ENCODE measurements at regions not wholly inside any gene's neighbourhood (a gene's known extent, or its start where the extent isn't known, plus 50 kb on each side); places are given as distances from the start of the nearest gene placed in this dataset.
"Not testable (repeated sequence)": the region's sequence is repeated elsewhere in the genome, so short reads cannot be mapped to it uniquely, and the experiment has no call there.

DNA sequence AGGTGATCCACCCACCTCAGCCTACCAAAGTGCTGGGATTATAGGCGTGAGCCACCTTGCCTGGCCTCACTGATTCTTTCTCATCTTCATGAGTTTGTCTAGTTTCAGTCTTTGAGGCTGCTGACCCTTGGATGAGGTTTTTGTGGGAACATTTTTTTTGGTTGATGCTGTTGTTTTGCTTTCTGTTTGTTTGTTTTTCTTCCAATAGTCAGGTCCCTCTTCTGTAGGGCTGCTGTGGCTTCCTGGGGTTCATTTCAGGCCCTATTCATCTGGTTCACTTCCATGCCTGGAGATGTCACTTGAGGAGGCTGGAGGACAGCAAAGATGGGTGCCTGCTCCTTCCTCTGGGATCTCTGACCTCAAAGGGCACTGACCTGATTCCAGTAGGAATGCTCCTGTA is 68.1 kb upstream of the AHI1 start:
- TF ChIP-seq ZNF394 (tag by site-specific recombination; IDR thresholded peaks at IDR 0.05; ENCODE audit: borderline replicate concordance); ZNF529 (tag by site-specific recombination; IDR thresholded peaks at IDR 0.05; ENCODE audit: insufficient replicate concordance); ZNF768 (tag by site-specific recombination; IDR thresholded peaks at IDR 0.05); KLF10 (tag by site-specific recombination; IDR thresholded peaks at IDR 0.05); HOXD13 (CRISPR knock-in tag; IDR thresholded peaks at IDR 0.05; ENCODE audit: borderline replicate concordance); ZNF114 (tag by site-specific recombination; IDR thresholded peaks at IDR 0.05); ZNF248 (tag by site-specific recombination; IDR thresholded peaks at IDR 0.05); PRDM1 (tag by site-specific recombination; IDR thresholded peaks at IDR 0.05): not testable (repeated sequence)
- TF ChIP-seq, protein P1, sequence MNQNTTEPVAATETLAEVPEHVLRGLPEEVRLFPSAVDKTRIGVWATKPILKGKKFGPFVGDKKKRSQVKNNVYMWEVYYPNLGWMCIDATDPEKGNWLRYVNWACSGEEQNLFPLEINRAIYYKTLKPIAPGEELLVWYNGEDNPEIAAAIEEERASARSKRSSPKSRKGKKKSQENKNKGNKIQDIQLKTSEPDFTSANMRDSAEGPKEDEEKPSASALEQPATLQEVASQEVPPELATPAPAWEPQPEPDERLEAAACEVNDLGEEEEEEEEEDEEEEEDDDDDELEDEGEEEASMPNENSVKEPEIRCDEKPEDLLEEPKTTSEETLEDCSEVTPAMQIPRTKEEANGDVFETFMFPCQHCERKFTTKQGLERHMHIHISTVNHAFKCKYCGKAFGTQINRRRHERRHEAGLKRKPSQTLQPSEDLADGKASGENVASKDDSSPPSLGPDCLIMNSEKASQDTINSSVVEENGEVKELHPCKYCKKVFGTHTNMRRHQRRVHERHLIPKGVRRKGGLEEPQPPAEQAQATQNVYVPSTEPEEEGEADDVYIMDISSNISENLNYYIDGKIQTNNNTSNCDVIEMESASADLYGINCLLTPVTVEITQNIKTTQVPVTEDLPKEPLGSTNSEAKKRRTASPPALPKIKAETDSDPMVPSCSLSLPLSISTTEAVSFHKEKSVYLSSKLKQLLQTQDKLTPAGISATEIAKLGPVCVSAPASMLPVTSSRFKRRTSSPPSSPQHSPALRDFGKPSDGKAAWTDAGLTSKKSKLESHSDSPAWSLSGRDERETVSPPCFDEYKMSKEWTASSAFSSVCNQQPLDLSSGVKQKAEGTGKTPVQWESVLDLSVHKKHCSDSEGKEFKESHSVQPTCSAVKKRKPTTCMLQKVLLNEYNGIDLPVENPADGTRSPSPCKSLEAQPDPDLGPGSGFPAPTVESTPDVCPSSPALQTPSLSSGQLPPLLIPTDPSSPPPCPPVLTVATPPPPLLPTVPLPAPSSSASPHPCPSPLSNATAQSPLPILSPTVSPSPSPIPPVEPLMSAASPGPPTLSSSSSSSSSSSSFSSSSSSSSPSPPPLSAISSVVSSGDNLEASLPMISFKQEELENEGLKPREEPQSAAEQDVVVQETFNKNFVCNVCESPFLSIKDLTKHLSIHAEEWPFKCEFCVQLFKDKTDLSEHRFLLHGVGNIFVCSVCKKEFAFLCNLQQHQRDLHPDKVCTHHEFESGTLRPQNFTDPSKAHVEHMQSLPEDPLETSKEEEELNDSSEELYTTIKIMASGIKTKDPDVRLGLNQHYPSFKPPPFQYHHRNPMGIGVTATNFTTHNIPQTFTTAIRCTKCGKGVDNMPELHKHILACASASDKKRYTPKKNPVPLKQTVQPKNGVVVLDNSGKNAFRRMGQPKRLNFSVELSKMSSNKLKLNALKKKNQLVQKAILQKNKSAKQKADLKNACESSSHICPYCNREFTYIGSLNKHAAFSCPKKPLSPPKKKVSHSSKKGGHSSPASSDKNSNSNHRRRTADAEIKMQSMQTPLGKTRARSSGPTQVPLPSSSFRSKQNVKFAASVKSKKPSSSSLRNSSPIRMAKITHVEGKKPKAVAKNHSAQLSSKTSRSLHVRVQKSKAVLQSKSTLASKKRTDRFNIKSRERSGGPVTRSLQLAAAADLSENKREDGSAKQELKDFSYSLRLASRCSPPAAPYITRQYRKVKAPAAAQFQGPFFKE (tag by site-specific recombination; IDR thresholded peaks at IDR 0.05; ENCODE audit: borderline replicate concordance) = not testable (repeated sequence)
- TF ChIP-seq, protein P2, sequence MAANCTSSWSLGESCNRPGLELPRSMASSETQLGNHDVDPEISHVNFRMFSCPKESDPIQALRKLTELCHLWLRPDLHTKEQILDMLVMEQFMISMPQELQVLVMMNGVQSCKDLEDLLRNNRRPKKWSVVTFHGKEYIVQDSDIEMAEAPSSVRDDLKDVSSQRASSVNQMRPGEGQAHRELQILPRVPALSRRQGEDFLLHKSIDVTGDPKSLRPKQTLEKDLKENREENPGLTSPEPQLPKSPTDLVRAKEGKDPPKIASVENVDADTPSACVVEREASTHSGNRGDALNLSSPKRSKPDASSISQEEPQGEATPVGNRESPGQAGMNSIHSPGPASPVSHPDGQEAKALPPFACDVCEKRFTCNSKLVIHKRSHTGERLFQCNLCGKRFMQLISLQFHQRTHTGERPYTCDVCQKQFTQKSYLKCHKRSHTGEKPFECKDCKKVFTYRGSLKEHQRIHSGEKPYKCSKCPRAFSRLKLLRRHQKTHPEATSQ (tag by site-specific recombination; IDR thresholded peaks at IDR 0.05) = not testable (repeated sequence)
- TF ChIP-seq, protein P3, sequence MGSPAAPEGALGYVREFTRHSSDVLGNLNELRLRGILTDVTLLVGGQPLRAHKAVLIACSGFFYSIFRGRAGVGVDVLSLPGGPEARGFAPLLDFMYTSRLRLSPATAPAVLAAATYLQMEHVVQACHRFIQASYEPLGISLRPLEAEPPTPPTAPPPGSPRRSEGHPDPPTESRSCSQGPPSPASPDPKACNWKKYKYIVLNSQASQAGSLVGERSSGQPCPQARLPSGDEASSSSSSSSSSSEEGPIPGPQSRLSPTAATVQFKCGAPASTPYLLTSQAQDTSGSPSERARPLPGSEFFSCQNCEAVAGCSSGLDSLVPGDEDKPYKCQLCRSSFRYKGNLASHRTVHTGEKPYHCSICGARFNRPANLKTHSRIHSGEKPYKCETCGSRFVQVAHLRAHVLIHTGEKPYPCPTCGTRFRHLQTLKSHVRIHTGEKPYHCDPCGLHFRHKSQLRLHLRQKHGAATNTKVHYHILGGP (tag by site-specific recombination; IDR thresholded peaks at IDR 0.05) = not testable (repeated sequence)
- TF ChIP-seq, protein P4, sequence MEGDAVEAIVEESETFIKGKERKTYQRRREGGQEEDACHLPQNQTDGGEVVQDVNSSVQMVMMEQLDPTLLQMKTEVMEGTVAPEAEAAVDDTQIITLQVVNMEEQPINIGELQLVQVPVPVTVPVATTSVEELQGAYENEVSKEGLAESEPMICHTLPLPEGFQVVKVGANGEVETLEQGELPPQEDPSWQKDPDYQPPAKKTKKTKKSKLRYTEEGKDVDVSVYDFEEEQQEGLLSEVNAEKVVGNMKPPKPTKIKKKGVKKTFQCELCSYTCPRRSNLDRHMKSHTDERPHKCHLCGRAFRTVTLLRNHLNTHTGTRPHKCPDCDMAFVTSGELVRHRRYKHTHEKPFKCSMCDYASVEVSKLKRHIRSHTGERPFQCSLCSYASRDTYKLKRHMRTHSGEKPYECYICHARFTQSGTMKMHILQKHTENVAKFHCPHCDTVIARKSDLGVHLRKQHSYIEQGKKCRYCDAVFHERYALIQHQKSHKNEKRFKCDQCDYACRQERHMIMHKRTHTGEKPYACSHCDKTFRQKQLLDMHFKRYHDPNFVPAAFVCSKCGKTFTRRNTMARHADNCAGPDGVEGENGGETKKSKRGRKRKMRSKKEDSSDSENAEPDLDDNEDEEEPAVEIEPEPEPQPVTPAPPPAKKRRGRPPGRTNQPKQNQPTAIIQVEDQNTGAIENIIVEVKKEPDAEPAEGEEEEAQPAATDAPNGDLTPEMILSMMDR (tag by site-specific recombination; IDR thresholded peaks at IDR 0.05) = not testable (repeated sequence)

All from HEK293 (cell line).